ENCODE measurements at regions not wholly inside any gene's neighbourhood (a gene's known extent, or its start where the extent isn't known, plus 50 kb on each side); places are given as distances from the start of the nearest gene placed in this dataset.
A peak's percentile ranks its signal among the peaks of the same experiment; 100 is the strongest.

- in situ Hi-C loops (cut with HindIII; ENCODE audit: low sequenced_read_pairs) = no loop called here
- DNase-seq (ENCODE audit: low spot score) = no peak
Observed at GRCh38 chr1:103267266-103267665, 158.9 kb upstream of the COL11A1 start.

GRCh38 chr1:103266036-103266435, 157.7 kb upstream of the COL11A1 start:
- in situ Hi-C loops (cut with HindIII; ENCODE audit: low sequenced_read_pairs) = no loop called here
- DNase-seq (ENCODE audit: low spot score) = no peak

DNA sequence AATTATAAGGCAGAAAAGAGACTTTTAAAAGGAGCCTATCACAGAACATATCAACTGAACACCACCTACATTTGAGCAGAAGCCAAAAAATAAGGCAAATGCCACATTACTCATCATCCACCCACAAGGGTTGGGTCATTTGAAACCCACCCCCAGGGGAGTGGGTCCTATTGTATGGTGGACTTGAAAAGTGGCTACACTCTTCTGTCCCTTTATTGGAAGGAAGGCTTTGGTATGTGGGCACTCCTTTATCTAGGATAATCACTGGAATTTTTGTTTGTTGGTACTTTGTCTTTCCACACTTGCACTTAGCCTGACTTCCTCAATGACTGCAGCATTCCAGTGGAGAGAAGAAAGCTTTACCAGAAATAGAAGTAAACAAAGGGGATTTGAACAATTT, 157.2 kb upstream of the COL11A1 start:
- DNase-seq (ENCODE audit: low spot score) = peak; percentile 44
- in situ Hi-C loops (cut with HindIII; ENCODE audit: low sequenced_read_pairs) = no loop called here

GRCh38 chr1:103259982-103260381, 151.7 kb upstream of the COL11A1 start:
- in situ Hi-C loops (cut with HindIII; ENCODE audit: low sequenced_read_pairs) = no loop called here
- DNase-seq (ENCODE audit: low spot score) = no peak

- in situ Hi-C loops (cut with HindIII; ENCODE audit: low sequenced_read_pairs) = no loop called here
- DNase-seq (ENCODE audit: low spot score) = no peak
Observed at GRCh38 chr1:103256490-103256889, 148.2 kb upstream of the COL11A1 start.

DNA sequence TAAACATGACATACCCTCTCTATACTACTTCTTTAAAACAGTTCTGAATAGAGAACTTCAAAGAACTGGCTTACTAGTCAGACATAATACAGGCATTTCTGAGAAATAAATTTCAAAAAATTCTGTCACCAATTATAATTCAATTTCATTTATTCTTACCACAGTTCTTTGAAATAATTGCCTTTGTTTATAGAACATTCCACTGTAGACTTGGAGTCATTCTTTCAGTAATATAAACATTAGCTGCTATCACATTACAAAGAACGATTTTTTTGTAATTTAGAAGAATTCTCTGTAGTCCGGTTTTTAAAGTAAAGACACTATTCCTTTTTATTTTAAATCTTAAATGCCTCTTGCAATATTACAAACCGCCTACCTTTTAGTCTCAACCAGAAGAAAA, 146.4 kb upstream of the COL11A1 start:
- in situ Hi-C loops (cut with HindIII; ENCODE audit: low sequenced_read_pairs) = no loop called here
- DNase-seq (ENCODE audit: low spot score) = no peak

GRCh38 chr1:103250441-103250861, 142.1 kb upstream of the COL11A1 start:
- in situ Hi-C loops (cut with HindIII; ENCODE audit: low sequenced_read_pairs) = no loop called here
- DNase-seq (ENCODE audit: low spot score) = peak; percentile 75

DNA sequence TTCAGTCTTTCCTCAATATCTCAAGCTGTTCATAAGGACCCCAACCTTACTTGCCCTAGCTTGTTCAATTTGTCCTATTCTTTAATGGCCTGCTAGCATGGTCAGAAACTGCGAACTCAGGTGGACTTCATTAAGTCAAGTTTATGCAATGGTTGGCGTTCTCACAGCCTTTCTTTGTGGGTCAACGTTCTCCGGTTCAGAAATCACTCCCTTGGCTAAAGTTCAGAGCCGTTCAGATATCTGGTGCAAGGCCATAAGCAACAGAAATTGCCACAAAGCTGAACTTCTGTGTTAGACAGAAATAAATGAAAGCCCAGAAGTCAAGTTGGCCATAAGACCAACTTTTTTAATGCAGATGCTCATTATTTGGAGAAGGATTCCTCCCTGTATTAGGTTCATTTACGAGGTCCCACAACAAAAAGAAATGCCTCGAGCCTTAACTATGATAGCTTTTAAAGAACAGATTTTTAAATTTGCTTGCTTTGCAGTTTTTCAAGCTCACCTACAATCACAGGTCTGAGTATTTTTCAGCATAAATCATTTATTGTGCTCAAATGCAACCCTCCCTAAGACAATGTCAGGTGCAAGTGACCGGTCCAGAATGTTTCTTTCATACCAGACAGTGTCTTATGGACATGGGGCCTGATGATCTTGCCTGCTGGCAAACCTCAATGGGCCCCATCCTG, 140.2 kb upstream of the COL11A1 start:
- DNase-seq (ENCODE audit: low spot score) = peak; percentile 21

GRCh38 chr1:103247517-103247916, 139.2 kb upstream of the COL11A1 start:
- no peak for DNase-seq (ENCODE audit: low spot score)
- in situ Hi-C loops (cut with HindIII; ENCODE audit: low sequenced_read_pairs) = no loop called here

More for the DNA sequence above, 140.2 kb upstream of the COL11A1 start:
- in situ Hi-C loops (cut with HindIII; ENCODE audit: low sequenced_read_pairs) = no loop called here

- DNase-seq (ENCODE audit: low spot score) = no peak
- in situ Hi-C loops (cut with HindIII; ENCODE audit: low sequenced_read_pairs) = no loop called here
Observed at GRCh38 chr1:103243481-103243880, 135.2 kb upstream of the COL11A1 start.

DNA sequence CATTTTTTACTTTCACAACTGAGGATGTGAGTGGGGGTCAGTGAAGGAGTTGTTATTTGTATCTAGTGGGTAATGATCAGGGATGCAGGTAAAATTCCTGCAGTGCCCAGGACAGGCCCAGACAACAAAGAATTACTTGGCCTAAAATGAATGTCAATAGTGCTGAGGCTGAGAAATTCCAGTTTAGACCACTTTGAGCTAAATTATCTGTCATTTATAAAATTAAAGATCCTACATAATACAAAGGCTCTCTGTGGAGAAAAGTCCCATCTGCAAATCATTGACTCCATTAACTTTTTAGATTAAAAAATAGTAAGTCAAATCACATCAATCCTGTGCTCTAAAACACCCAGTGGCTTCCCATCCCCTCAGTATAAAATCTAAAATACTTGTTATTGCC, 130.7 kb upstream of the COL11A1 start:
- in situ Hi-C loops (cut with HindIII; ENCODE audit: low sequenced_read_pairs) = no loop called here
- no peak for DNase-seq (ENCODE audit: low spot score)

DNA sequence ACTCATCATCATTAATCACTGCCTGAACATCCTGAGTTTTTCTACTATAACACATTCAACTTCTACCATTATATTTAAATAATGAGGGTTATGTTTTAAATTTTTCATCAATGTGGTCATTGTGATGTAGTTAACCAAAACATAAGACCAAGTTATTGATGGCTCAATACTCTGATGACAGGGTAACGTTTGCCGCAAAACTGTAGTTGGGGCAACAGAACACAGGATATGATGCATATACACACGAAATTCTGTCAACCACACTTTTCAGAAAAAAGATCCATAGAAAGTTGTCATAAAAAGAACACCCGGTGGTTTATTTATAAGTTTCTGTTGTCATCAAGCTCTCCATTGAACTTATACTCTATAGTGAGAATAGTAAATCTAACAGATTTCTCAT, 121.7 kb upstream of the COL11A1 start:
- no peak for DNase-seq (ENCODE audit: low spot score)
- in situ Hi-C loops (cut with HindIII; ENCODE audit: low sequenced_read_pairs) = no loop called here

- in situ Hi-C loops (cut with HindIII; ENCODE audit: low sequenced_read_pairs) = no loop called here
- peak; percentile 74 for DNase-seq (ENCODE audit: low spot score)
Observed at GRCh38 chr1:103220631-103221041, 112.3 kb upstream of the COL11A1 start.

DNA sequence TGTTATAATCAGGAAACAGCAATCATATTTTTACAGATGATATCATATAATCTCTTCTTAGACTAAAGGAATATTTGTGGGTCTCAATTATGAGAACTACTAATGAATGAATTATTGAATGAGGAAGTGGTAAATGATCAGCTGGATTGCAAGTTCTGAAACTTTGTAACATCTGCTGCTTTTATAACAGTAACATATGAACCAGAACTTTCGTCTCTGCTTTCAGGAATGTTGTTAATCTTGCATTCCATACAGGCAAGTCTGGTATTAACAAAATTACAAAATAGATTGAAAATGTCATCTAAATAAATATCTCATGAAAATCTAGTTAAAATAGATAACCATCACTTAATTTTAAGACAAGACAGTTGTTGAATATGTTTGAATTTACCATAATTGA, 110.5 kb upstream of the COL11A1 start:
- in situ Hi-C loops (cut with HindIII; ENCODE audit: low sequenced_read_pairs) = no loop called here
- DNase-seq (ENCODE audit: low spot score) = no peak

- in situ Hi-C loops (cut with HindIII; ENCODE audit: low sequenced_read_pairs) = no loop called here
- DNase-seq (ENCODE audit: low spot score) = peak; percentile 45
Observed at GRCh38 chr1:103218369-103218768, 110.0 kb upstream of the COL11A1 start.

GRCh38 chr1:103211073-103211472, 102.8 kb upstream of the COL11A1 start:
- in situ Hi-C loops (cut with HindIII; ENCODE audit: low sequenced_read_pairs) = no loop called here
- DNase-seq (ENCODE audit: low spot score) = no peak

DNA sequence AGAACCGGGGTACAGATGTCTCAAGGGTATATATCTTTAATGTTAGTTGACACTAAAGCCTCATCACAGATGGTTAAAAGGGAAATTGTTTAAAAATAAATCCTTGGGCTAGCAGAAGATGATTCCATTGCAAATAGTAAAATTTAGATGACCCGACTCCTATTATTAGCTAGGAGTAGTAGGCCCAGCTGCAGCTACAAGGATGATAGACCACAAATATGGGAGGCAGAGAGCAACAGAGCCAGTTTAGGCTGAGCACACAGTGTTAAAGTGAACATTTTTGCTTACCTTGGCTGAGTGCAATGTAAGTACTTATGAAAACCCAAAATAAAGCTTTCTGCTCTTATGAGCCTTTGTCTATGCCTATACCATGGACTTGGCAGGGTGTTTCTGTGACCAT, 100.5 kb upstream of the COL11A1 start:
- in situ Hi-C loops (cut with HindIII; ENCODE audit: low sequenced_read_pairs) = no loop called here

DNA sequence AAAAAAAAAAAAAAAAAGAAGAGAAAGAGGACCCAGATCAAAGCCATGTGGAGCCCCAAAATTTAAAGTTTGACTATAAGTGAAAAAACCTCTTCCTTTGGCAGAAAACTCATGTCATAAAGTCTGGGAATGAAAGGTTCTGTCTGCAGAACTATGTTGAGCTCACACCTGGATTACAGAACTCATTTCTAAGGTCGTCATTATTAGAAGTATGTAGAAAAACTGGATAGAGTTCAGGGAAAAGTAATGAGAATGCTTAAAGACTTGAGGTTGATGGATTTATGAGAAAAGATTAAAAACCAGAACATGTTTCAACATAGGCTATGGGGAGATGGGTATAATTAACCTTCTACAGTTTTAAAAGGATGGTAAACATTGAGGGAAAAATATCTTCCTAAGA, 90.7 kb upstream of the COL11A1 start:
- in situ Hi-C loops (cut with HindIII; ENCODE audit: low sequenced_read_pairs) = no loop called here
- peak; percentile 47 for DNase-seq (ENCODE audit: low spot score)

More for the DNA sequence above, 100.5 kb upstream of the COL11A1 start:
- DNase-seq (ENCODE audit: low spot score) = no peak

- peak; percentile 56 for DNase-seq (ENCODE audit: low spot score)
- in situ Hi-C loops (cut with HindIII; ENCODE audit: low sequenced_read_pairs) = no loop called here
Observed at GRCh38 chr1:103198076-103198475, 89.8 kb upstream of the COL11A1 start.

DNA sequence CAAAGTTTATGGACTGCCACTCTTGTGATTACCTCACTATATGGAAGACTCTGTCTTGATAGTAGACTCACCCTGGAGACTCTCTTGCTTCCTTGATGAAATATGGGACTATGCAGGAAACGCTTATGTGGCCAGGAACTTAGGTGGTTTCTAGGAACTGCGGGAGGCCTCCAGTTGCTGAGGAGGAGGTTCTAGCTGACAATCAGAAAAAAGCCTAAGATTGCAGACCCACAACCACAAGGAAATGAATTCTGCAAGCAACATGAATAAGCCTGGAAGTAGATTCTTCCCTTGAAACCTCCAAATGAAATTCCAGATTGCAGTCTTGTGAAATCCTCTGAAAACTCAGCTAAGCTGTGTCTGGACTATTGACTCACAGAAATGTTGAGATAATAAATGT, 88.9 kb upstream of the COL11A1 start:
- peak; percentile 68 for DNase-seq (ENCODE audit: low spot score)
- in situ Hi-C loops (cut with HindIII; ENCODE audit: low sequenced_read_pairs) = no loop called here

GRCh38 chr1:103194984-103195383, 86.7 kb upstream of the COL11A1 start:
- in situ Hi-C loops (cut with HindIII; ENCODE audit: low sequenced_read_pairs) = no loop called here
- DNase-seq (ENCODE audit: low spot score) = no peak

All from G401 (cell line).